ENCODE measurements at regions not wholly inside any gene's neighbourhood (a gene's known extent, or its start where the extent isn't known, plus 50 kb on each side); places are given as distances from the start of the nearest gene placed in this dataset.

DNA sequence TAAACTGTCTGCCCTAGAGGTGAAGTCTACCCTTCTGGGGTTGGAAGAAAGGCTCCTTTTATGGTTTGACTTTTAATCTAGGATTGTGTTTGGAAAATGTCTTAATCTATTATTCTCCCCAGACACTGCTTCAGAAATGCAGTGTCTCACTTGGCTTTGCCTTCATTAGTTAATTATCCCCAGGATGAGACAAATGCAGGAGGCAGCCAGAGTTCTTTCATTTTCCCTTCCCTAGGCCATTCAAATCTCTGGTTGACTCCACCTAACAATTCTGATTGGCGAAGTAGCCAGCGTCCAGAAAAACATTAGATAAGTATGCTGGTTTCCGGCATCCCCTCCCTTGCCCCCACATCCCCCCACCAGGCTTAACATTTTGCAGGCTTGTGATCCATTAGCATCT is 325.8 kb upstream of the PBX1 start:
- TF ChIP-seq, protein P1, sequence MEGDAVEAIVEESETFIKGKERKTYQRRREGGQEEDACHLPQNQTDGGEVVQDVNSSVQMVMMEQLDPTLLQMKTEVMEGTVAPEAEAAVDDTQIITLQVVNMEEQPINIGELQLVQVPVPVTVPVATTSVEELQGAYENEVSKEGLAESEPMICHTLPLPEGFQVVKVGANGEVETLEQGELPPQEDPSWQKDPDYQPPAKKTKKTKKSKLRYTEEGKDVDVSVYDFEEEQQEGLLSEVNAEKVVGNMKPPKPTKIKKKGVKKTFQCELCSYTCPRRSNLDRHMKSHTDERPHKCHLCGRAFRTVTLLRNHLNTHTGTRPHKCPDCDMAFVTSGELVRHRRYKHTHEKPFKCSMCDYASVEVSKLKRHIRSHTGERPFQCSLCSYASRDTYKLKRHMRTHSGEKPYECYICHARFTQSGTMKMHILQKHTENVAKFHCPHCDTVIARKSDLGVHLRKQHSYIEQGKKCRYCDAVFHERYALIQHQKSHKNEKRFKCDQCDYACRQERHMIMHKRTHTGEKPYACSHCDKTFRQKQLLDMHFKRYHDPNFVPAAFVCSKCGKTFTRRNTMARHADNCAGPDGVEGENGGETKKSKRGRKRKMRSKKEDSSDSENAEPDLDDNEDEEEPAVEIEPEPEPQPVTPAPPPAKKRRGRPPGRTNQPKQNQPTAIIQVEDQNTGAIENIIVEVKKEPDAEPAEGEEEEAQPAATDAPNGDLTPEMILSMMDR (IDR thresholded peaks at IDR 0.05; ENCODE audit: poor library complexity, severe bottlenecking), result no peak
- no peak for TF ChIP-seq EP300 (conservative IDR thresholded peaks at IDR 0.05; ENCODE audit: poor library complexity, severe bottlenecking)
- TF ChIP-seq MXI1 (conservative IDR thresholded peaks at IDR 0.05; ENCODE audit: poor library complexity, severe bottlenecking), result no peak
- no peak for TF ChIP-seq POLR2AphosphoS5 (IDR thresholded peaks at IDR 0.05)

All from neural cell (in vitro differentiated cells).